Transverse colon (tissue), 4 donors: ENCODE measurements at regions not wholly inside any gene's neighbourhood (a gene's known extent, or its start where the extent isn't known, plus 50 kb on each side); places are given as distances from the start of the nearest gene placed in this dataset.
A peak's percentile ranks its signal among the peaks of the same experiment; 100 is the strongest.

Experiments used
- POLR2A ChIP-seq: fragments of 450-650 bp; IDR thresholded peaks from one replicate; pipeline ENCODE4 v1.6.1; 2016; ENCODE audit warnings: antibody characterized with exemption, mild to moderate bottlenecking, moderate library complexity
- POLR2AphosphoS5 ChIP-seq, 3 donors: sonication (generic); formaldehyde crosslinking; IDR thresholded peaks; one replicate each; pipeline ENCODE4 v1.6.1; 2016; ENCODE audit warnings: antibody characterized with exemption in 3 of 3
- TF ChIP-seq, protein P1 (sequence below), 5 experiments: fragments of 200-600 bp in 3 of 5; fragments of 450-650 bp in 2 of 5; sonication (generic) in 3 of 5; IDR thresholded peaks; 1 replicate in 2 of 5; 2 replicates in 3 of 5; pipeline ENCODE4 v1.5.1; 2016 to 2017; ENCODE audit warnings: antibody characterized with exemption in 5 of 5, inconsistent platforms in 3 of 5, mild to moderate bottlenecking in 2 of 5, moderate library complexity in 1 of 5

DNA sequence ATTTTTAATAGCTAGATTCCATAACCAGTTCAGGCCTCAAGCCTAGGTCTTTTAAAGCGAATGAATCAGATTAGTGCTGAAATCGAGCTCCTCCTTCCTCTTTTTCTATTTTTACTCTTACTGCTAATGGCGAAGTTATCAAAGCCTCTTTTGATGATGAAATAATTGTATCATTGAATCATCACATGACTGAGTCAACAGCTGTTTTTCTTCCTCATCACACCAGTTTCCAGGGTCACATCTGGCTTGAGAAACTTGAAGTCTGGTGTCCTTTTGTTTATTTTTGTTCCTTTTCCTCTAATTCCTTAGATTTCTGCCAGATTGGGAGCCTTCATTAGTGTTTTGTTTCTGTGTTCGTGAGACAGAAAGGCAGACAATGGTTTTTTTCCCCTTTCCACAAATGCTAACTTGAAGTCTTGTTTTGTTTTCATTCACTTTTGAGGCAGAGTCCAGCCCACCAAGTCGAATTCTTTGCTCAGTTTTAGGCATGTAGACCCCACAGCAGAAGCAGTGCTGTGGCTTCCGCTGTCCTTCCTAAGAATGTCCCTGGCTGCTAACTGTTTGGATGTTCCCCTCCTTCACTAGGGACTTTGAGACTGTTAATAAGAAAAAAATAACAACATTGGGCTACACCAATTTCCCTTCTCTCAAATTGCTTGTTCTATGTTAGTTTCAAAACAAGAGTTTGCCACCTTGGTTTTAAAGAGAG, 51.9 kb upstream of the FMOD start:
- TF ChIP-seq, protein P1, sequence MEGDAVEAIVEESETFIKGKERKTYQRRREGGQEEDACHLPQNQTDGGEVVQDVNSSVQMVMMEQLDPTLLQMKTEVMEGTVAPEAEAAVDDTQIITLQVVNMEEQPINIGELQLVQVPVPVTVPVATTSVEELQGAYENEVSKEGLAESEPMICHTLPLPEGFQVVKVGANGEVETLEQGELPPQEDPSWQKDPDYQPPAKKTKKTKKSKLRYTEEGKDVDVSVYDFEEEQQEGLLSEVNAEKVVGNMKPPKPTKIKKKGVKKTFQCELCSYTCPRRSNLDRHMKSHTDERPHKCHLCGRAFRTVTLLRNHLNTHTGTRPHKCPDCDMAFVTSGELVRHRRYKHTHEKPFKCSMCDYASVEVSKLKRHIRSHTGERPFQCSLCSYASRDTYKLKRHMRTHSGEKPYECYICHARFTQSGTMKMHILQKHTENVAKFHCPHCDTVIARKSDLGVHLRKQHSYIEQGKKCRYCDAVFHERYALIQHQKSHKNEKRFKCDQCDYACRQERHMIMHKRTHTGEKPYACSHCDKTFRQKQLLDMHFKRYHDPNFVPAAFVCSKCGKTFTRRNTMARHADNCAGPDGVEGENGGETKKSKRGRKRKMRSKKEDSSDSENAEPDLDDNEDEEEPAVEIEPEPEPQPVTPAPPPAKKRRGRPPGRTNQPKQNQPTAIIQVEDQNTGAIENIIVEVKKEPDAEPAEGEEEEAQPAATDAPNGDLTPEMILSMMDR (IDR thresholded peaks at IDR 0.05): no peak
- no peak for TF ChIP-seq POLR2A
- peak; percentile 57 to 82 (median 69) for TF ChIP-seq POLR2AphosphoS5 (IDR thresholded peaks at IDR 0.05)
